ENCODE measurements at regions not wholly inside any gene's neighbourhood (a gene's known extent, or its start where the extent isn't known, plus 50 kb on each side); places are given as distances from the start of the nearest gene placed in this dataset.

- no peak overlapping the region for H3K9ac ChIP-seq (ENCODE audit: low read length)
- H3K27ac ChIP-seq (ENCODE audit: low read depth, low read length), result no peak overlapping the region
- H3K4me3 ChIP-seq (ENCODE audit: low read depth, low read length), result no peak overlapping the region
- H3K4me1 ChIP-seq (ENCODE audit: control insufficient read depth, insufficient read depth, low read length), result no peaks in the 10 kb centered on the region
- H3K36me3 ChIP-seq (ENCODE audit: control insufficient read depth, insufficient read depth, low read length), result no peaks in the 10 kb centered on the region
- H3K27me3 ChIP-seq (ENCODE audit: control insufficient read depth, insufficient read depth, low read length), result no peaks in the 10 kb centered on the region
- no peaks in the 10 kb centered on the region for H3K9me3 ChIP-seq (ENCODE audit: control insufficient read depth, insufficient read depth, low read depth, low read length)
Observed at GRCh38 chr4:189322426-189322825, 618.2 kb upstream of the FRG1 start.

GRCh38 chr4:189341881-189342280 is 598.8 kb upstream of the FRG1 start:
- Histone ChIP-seq H3K9ac (ENCODE audit: low read length) (no peak overlapping the region), H3K4me3 (ENCODE audit: low read depth, low read length) (no peak overlapping the region), H3K36me3 (ENCODE audit: control insufficient read depth, insufficient read depth, low read length) (no peaks in the 10 kb centered on the region)

GRCh38 chr4:189355590-189355989 is 585.1 kb upstream of the FRG1 start:
- no peak overlapping the region for H3K9ac ChIP-seq (ENCODE audit: low read length)
- no peak overlapping the region for H3K27ac ChIP-seq (ENCODE audit: low read depth, low read length)
- no peaks in the 10 kb centered on the region for H3K36me3 ChIP-seq (ENCODE audit: control insufficient read depth, insufficient read depth, low read length)
- no peaks in the 10 kb centered on the region for H3K4me1 ChIP-seq (ENCODE audit: control insufficient read depth, insufficient read depth, low read length)
- no peaks in the 10 kb centered on the region for H3K9me3 ChIP-seq (ENCODE audit: control insufficient read depth, insufficient read depth, low read depth, low read length)
- no peaks in the 10 kb centered on the region for H3K27me3 ChIP-seq (ENCODE audit: control insufficient read depth, insufficient read depth, low read length)
- no peak overlapping the region for H3K4me3 ChIP-seq (ENCODE audit: low read depth, low read length)

More at GRCh38 chr4:189341881-189342280, 598.8 kb upstream of the FRG1 start:
- Histone ChIP-seq H3K27me3 (ENCODE audit: control insufficient read depth, insufficient read depth, low read length) (no peaks in the 10 kb centered on the region), H3K27ac (ENCODE audit: low read depth, low read length) (no peak overlapping the region), H3K9me3 (ENCODE audit: control insufficient read depth, insufficient read depth, low read depth, low read length) (no peaks in the 10 kb centered on the region), H3K4me1 (ENCODE audit: control insufficient read depth, insufficient read depth, low read length) (no peaks in the 10 kb centered on the region)

GRCh38 chr4:189362364-189362763 is 578.3 kb upstream of the FRG1 start:
- Histone ChIP-seq H3K36me3 (ENCODE audit: control insufficient read depth, insufficient read depth, low read length) (no peaks in the 10 kb centered on the region), H3K27me3 (ENCODE audit: control insufficient read depth, insufficient read depth, low read length) (no peaks in the 10 kb centered on the region), H3K4me1 (ENCODE audit: control insufficient read depth, insufficient read depth, low read length) (no peaks in the 10 kb centered on the region), H3K9ac (ENCODE audit: low read length) (no peak overlapping the region), H3K27ac (ENCODE audit: low read depth, low read length) (no peak overlapping the region), H3K9me3 (ENCODE audit: control insufficient read depth, insufficient read depth, low read depth, low read length) (no peaks in the 10 kb centered on the region), H3K4me3 (ENCODE audit: low read depth, low read length) (no peak overlapping the region)

- Histone ChIP-seq H3K4me3 (ENCODE audit: low read depth, low read length) (no peak overlapping the region), H3K27ac (ENCODE audit: low read depth, low read length) (no peak overlapping the region)
Observed at GRCh38 chr4:189364032-189364449, 576.6 kb upstream of the FRG1 start.

GRCh38 chr4:189365451-189365850 is 575.2 kb upstream of the FRG1 start:
- Histone ChIP-seq H3K27ac (ENCODE audit: low read depth, low read length) (no peak overlapping the region), H3K4me3 (ENCODE audit: low read depth, low read length) (no peak overlapping the region), H3K4me1 (ENCODE audit: control insufficient read depth, insufficient read depth, low read length) (no peaks in the 10 kb centered on the region), H3K9ac (ENCODE audit: low read length) (no peak overlapping the region), H3K9me3 (ENCODE audit: control insufficient read depth, insufficient read depth, low read depth, low read length) (0 out of 2 replicates have a peak, but pooled peaks cover under 1% of the 10 kb centered on the region), H3K27me3 (ENCODE audit: control insufficient read depth, insufficient read depth, low read length) (no peaks in the 10 kb centered on the region), H3K36me3 (ENCODE audit: control insufficient read depth, insufficient read depth, low read length) (no peaks in the 10 kb centered on the region)

More at GRCh38 chr4:189364032-189364449, 576.6 kb upstream of the FRG1 start:
- no peaks in the 10 kb centered on the region for H3K36me3 ChIP-seq (ENCODE audit: control insufficient read depth, insufficient read depth, low read length)
- H3K4me1 ChIP-seq (ENCODE audit: control insufficient read depth, insufficient read depth, low read length), result no peaks in the 10 kb centered on the region
- no peaks in the 10 kb centered on the region for H3K27me3 ChIP-seq (ENCODE audit: control insufficient read depth, insufficient read depth, low read length)
- no peak overlapping the region for H3K9ac ChIP-seq (ENCODE audit: low read length)
- H3K9me3 ChIP-seq (ENCODE audit: control insufficient read depth, insufficient read depth, low read depth, low read length), result no peaks in the 10 kb centered on the region

- Histone ChIP-seq H3K27me3 (ENCODE audit: control insufficient read depth, insufficient read depth, low read length) (no peaks in the 10 kb centered on the region), H3K36me3 (ENCODE audit: control insufficient read depth, insufficient read depth, low read length) (no peaks in the 10 kb centered on the region), H3K4me3 (ENCODE audit: low read depth, low read length) (no peak overlapping the region), H3K27ac (ENCODE audit: low read depth, low read length) (no peak overlapping the region), H3K9ac (ENCODE audit: low read length) (no peak overlapping the region), H3K4me1 (ENCODE audit: control insufficient read depth, insufficient read depth, low read length) (no peaks in the 10 kb centered on the region), H3K9me3 (ENCODE audit: control insufficient read depth, insufficient read depth, low read depth, low read length) (peaks cover 10% of the 10 kb centered on the region; the same call in 1 of the 2 replicates)
Observed at GRCh38 chr4:189367832-189368231, 572.8 kb upstream of the FRG1 start.

GRCh38 chr4:189374176-189374575 is 566.5 kb upstream of the FRG1 start:
- H3K4me1 ChIP-seq (ENCODE audit: control insufficient read depth, insufficient read depth, low read length), result peaks cover 6% of the 10 kb centered on the region; the same call in 1 of the 2 replicates
- no peak overlapping the region for H3K27ac ChIP-seq (ENCODE audit: low read depth, low read length)
- no peaks in the 10 kb centered on the region for H3K36me3 ChIP-seq (ENCODE audit: control insufficient read depth, insufficient read depth, low read length)

GRCh38 chr4:189376901-189377300 is 563.8 kb upstream of the FRG1 start:
- Histone ChIP-seq H3K36me3 (ENCODE audit: control insufficient read depth, insufficient read depth, low read length) (no peaks in the 10 kb centered on the region), H3K4me1 (ENCODE audit: control insufficient read depth, insufficient read depth, low read length) (peaks cover 6% of the 10 kb centered on the region; the same call in 1 of the 2 replicates), H3K9ac (ENCODE audit: low read length) (no peak overlapping the region), H3K9me3 (ENCODE audit: control insufficient read depth, insufficient read depth, low read depth, low read length) (no peaks in the 10 kb centered on the region), H3K4me3 (ENCODE audit: low read depth, low read length) (no peak overlapping the region), H3K27me3 (ENCODE audit: control insufficient read depth, insufficient read depth, low read length) (no peaks in the 10 kb centered on the region), H3K27ac (ENCODE audit: low read depth, low read length) (no peak overlapping the region)

More at GRCh38 chr4:189374176-189374575, 566.5 kb upstream of the FRG1 start:
- H3K27me3 ChIP-seq (ENCODE audit: control insufficient read depth, insufficient read depth, low read length), result no peaks in the 10 kb centered on the region
- peaks cover 10% of the 10 kb centered on the region; the same call in 1 of the 2 replicates for H3K9me3 ChIP-seq (ENCODE audit: control insufficient read depth, insufficient read depth, low read depth, low read length)
- H3K9ac ChIP-seq (ENCODE audit: low read length), result no peak overlapping the region
- H3K4me3 ChIP-seq (ENCODE audit: low read depth, low read length), result no peak overlapping the region

- H3K4me3 ChIP-seq (ENCODE audit: low read depth, low read length), result no peak overlapping the region
- no peaks in the 10 kb centered on the region for H3K36me3 ChIP-seq (ENCODE audit: control insufficient read depth, insufficient read depth, low read length)
Observed at GRCh38 chr4:189377569-189377968, 563.1 kb upstream of the FRG1 start.

GRCh38 chr4:189385098-189385497 is 555.6 kb upstream of the FRG1 start:
- Histone ChIP-seq H3K4me1 (ENCODE audit: control insufficient read depth, insufficient read depth, low read length) (no peaks in the 10 kb centered on the region), H3K4me3 (ENCODE audit: low read depth, low read length) (no peak overlapping the region), H3K9ac (ENCODE audit: low read length) (no peak overlapping the region), H3K9me3 (ENCODE audit: control insufficient read depth, insufficient read depth, low read depth, low read length) (no peaks in the 10 kb centered on the region), H3K27me3 (ENCODE audit: control insufficient read depth, insufficient read depth, low read length) (no peaks in the 10 kb centered on the region), H3K36me3 (ENCODE audit: control insufficient read depth, insufficient read depth, low read length) (no peaks in the 10 kb centered on the region), H3K27ac (ENCODE audit: low read depth, low read length) (no peak overlapping the region)

More at GRCh38 chr4:189377569-189377968, 563.1 kb upstream of the FRG1 start:
- no peak overlapping the region for H3K9ac ChIP-seq (ENCODE audit: low read length)
- H3K27ac ChIP-seq (ENCODE audit: low read depth, low read length), result no peak overlapping the region
- H3K4me1 ChIP-seq (ENCODE audit: control insufficient read depth, insufficient read depth, low read length), result peaks cover 6% of the 10 kb centered on the region; the same call in 1 of the 2 replicates
- H3K9me3 ChIP-seq (ENCODE audit: control insufficient read depth, insufficient read depth, low read depth, low read length), result no peaks in the 10 kb centered on the region
- H3K27me3 ChIP-seq (ENCODE audit: control insufficient read depth, insufficient read depth, low read length), result no peaks in the 10 kb centered on the region

GRCh38 chr4:189385579-189385978 is 555.1 kb upstream of the FRG1 start:
- no peaks in the 10 kb centered on the region for H3K27me3 ChIP-seq (ENCODE audit: control insufficient read depth, insufficient read depth, low read length)
- H3K4me1 ChIP-seq (ENCODE audit: control insufficient read depth, insufficient read depth, low read length), result no peaks in the 10 kb centered on the region
- H3K36me3 ChIP-seq (ENCODE audit: control insufficient read depth, insufficient read depth, low read length), result no peaks in the 10 kb centered on the region
- no peak overlapping the region for H3K4me3 ChIP-seq (ENCODE audit: low read depth, low read length)
- no peak overlapping the region for H3K9ac ChIP-seq (ENCODE audit: low read length)
- no peaks in the 10 kb centered on the region for H3K9me3 ChIP-seq (ENCODE audit: control insufficient read depth, insufficient read depth, low read depth, low read length)
- H3K27ac ChIP-seq (ENCODE audit: low read depth, low read length), result no peak overlapping the region
